ENCODE measurements at regions not wholly inside any gene's neighbourhood (a gene's known extent, or its start where the extent isn't known, plus 50 kb on each side); places are given as distances from the start of the nearest gene placed in this dataset.

GRCh38 chr11:134645576-134645975 is 233.5 kb upstream of the B3GAT1 start:
- DNase-seq (ENCODE audit: low spot score) = no peak

DNA sequence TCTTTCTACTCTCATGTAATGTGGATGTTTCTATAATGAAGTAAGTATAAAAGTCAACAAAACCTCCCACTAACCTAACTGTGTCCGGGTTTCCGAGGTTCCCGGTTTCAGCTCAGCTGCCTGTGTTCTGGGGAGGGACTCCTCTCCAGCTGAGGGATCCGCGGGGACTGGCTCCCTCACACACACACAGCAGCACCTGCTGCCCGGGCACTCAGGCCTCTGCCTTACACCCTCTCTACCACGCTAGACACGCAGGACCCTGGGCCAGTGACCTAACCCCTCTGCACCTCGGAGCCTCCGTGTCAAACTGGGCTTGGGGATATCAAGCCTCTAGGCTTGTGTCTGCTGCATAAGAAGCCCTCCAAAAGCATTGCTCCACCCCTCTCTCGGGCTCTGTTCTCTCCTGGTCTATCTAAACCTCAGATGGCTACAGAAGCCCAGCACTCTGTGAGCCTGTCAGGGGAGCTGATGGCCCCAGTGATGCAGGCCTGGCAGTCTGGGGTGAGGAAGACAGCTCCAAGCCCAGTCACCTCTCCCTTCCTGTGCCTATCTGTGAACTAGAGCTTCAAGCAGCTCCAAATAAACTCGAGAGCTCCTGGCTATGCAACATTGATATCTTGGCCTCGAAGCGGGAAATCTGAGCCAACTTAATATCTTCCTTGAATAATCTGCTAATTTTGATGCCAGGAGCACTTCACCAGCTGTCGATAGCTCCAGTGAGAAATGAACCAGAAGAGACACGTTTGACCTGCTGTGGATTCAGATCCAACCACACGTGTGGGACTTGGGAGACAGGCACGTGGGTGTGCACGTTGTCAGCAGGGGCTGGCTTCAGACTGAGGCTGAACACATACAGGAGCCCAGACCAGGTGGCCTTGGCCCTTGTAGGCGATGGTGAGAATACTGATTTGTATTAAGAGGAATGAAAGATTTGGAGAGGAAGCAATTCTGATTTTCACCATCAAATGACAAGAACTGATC is 232.7 kb upstream of the B3GAT1 start:
- DNase-seq (ENCODE audit: low spot score) = no peak

DNA sequence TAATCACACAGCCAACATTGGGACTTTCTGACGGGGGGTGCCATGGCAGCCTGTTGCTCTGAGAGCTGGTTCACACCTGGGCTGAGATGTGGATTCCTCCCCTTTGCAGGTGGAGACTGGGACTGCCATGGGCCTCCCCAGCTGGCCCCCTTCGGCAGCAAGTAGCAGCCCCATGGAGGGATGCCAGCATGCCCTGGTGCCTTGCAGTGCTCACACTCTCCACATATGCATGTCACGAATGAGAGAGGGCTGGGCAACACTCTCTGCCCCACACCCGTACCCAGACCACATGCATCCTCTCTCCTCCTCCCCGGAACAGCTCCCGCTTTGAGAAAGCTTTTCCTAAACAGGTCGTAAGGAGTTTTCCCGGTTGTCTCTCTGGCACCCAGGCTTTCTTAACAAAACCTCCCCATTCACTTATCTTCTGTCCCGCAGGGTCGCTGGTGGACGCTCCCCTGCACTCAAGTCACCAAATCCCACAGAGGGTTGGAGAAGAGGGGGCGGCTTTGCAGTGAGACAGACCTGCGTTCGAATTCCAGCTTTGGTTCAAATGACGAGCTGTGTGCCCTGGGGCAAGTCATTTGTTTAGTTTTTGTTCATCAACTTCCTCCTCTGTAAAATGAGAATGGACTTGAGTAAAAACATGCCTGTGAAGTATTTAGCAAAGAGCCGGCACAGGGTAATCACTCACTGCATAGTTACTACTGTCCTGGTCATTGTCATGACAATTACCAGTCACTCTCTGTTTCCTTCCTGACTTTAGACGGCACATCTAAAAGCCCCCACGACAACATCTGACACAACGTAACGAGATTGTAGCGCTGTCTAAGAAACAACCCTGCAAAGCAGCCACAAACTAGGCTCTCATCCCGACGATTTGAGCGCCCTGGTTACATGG is 231.3 kb upstream of the B3GAT1 start:
- no peak for DNase-seq (ENCODE audit: low spot score)

DNA sequence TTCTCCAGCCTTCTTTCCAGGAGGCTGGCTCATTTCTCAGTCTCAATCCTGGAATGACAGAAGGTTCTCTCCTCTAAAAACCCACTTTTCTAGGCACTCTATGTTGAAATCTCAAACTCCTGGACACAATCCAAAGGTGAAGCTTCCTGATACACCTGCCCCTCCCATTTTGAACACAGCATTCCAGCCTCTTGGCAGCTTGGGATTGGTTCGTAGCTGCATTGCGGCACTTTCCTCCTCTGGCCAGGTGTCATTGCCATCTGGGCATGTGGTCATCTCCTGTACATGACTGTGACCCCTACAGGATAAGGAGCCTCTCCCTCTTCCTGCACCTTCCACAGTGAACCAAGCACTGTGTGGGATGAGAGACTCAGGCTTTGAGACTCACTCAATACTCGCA is 230.2 kb upstream of the B3GAT1 start:
- no peak for DNase-seq (ENCODE audit: low spot score)

GRCh38 chr11:134640971-134641968 is 229.2 kb upstream of the B3GAT1 start:
- no peak for DNase-seq (ENCODE audit: low spot score)

DNA sequence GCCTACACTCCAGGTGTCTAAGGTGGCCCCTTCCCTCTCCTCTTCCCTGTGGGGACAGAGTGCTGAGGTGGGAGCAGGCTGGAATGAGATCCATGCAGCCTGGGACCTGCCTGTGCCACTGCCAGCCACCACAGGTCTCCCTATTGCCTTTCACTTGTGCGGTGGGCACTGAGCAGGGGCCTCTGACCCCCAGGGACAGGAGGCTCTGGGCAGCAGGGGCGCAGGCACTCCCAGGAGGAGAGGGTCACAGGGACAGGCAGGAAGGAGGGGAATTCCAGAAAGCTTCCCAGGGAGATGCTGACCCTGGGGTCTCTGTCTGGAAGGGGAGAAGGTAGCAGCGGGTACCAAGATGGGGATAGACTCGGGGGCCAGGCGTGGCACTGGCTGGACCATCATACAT is 228.5 kb upstream of the B3GAT1 start:
- no peak for DNase-seq (ENCODE audit: low spot score)

GRCh38 chr11:134639586-134640330 is 227.7 kb upstream of the B3GAT1 start:
- DNase-seq (ENCODE audit: low spot score) = no peak

DNA sequence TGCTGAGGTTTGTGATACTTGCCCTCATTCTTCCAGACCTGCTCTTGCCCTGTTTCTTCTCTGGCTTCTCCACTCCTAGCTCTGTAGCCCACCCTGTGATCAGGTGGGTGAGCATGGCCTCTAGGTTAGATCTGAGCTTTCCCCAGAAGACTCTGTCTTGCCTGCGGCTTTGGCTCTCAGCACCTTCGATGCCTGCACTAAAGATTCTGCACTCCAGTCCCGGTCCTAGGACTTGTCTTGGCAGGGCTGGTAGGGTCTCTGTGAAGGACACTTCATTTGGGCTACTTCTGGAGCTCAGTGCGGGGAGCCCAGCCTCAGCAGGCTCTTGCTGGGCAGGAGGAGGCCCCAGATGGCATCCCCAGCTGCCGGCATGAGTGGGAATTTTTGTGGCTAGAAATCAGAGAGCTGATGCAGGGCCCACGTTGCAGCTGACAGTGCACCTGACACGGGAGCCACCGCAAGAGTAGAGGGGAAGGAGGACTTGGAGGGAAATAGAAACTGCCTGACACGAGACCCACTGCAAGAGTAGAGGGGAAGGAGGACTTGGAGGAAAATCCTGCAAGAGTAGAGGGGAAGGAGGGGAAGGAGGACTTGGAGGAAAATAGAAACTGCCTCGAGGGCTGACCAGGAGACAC is 226.9 kb upstream of the B3GAT1 start:
- no peak for DNase-seq (ENCODE audit: low spot score)

DNA sequence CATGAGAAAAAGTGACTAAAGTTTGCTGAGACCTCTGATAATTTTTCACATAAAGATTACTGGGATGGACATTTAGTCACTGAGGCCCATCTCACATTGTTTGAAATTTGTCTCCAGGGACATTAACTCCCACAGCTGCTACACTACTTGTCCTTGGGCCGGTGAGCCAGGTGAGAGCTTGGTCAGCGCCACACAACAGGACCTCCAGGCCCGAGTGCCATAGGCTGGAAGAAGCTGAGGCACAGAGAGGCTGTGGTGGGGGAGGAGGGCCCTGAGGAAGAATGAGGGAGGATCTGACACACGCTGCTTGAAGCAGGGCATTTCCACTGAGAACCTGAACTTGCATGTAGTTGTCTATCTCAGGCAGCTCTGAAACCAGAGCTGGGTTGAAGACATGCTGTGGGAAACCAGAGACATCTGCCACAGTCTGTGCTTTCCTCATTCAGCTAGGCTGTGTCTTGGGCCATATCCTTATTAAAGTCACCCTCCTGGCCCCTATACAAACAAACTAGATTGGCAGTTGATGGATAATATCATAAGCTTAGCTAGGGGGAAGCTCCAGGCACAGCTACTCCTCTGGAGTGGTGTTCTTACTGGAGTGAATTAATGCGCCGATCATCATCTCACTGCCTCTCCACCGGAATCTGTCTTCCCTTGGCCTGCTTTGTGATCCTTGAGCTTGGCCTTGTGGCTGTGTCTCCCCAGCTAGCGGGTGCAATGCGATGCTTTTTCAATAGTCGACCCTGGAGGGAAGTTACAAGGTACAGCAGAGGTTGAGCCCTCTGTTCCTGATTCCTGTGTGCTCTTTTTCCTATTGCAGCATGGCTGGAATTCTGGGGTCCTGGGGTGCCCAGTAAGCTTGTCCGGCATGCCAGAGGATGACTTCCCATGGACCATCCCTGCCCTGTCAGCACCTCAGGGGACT is 225.3 kb upstream of the B3GAT1 start:
- DNase-seq (ENCODE audit: low spot score) = no peak

DNA sequence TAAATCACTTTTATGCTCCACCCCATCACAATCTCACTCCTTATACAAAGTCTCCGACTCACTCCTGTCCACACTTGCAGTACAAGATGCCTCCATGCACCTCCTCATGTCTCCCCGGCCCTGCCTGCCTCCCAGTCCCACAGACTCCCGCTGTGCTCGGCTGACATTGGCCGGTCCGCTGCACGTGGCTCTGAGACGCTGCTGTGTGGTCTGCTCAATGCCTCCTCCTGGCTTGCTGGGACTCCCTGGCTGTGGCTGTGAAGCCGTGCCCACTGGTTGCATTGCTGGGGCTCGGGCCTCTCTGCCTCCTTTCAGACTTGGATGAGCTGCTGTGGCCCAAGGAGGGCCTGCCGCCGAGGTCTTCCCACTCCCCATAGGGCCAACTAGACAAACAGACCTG is 224.0 kb upstream of the B3GAT1 start:
- DNase-seq (ENCODE audit: low spot score) = no peak

DNA sequence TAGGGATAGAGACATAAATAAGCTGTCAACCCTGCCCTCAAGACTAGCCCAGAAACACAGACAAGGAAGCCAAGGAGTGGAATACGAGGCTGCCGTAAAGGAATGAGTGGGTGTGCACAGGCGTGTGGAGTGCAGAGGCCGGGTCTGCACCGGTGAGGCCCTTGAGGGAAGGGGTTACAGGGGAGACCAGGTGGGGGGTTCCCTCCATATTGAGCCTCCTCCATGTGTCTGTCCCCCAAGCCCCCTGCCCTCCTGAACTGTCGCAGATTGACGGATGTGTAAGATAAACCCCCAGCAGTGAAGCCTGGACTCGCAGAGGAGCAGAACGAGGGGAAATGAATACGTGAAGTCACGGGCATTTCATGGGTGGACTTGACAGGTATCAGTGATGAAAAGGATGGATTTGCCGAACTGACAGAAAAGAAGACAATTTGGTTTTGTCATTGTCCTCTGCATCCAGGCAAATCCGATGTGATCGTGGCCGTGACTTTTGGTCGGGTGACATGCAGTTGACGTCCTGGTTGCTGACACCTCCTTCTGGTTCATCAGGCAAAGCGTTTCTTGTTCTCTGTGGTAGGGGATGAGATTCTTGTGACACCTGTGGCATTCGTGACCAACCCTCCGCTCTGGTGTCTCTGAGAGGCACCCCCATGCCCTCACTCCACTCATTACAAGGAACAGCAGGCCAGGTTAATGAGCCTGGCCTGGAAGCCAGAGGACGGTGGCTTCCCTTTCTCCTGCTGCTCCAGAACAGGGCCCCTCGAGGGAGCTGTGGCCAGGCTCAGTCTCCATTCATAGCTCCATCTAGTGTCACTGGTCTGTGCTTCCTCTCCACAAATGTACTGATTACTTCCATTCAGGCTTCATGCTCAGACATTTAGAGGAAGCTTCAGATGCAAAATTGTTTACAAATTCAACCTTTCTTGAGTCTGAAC is 223.1 kb upstream of the B3GAT1 start:
- peak; percentile 47 for DNase-seq (ENCODE audit: low spot score)

- no peak for DNase-seq (ENCODE audit: low spot score)
These were observed 221.2 kb upstream of the B3GAT1 start for GRCh38 chr11:134633276-134633675.

DNA sequence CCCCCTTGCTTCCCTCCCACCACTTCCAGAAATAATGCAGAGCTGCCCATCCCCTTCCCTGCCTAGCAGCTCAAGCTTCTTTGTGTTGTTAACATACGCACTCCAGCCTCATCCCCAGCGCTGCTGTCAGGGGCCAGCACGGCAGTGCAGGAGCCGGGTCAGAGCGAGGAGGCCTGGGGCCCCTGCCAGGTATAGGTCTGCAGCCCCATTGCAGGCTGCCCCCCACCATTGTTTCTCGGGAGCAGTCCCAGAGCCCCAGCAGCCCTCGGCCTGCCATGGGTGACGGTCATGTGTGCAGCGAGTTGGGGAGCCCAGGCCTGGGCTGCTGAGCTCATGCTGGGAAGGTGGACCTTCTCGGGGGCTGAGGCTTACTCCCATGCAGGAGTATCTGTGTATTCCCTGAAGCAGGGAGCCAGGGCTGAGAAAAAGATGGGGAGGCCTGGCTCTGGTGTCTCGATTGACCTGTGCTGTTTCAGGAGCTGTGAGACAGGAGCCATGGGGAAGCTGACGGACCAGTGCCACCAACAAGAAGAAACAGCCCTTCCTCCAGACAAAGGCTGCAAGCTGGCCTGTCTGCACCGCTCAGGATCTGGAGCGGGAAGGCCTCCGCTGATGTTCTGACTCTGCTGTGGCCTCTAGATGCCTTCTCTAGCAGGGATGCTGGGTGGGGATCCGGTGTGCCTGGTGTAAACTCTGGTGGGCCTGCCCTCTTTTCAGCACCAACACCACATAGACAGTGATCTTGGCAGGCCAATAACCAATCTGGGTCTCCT is 220.5 kb upstream of the B3GAT1 start:
- no peak for DNase-seq (ENCODE audit: low spot score)

DNA sequence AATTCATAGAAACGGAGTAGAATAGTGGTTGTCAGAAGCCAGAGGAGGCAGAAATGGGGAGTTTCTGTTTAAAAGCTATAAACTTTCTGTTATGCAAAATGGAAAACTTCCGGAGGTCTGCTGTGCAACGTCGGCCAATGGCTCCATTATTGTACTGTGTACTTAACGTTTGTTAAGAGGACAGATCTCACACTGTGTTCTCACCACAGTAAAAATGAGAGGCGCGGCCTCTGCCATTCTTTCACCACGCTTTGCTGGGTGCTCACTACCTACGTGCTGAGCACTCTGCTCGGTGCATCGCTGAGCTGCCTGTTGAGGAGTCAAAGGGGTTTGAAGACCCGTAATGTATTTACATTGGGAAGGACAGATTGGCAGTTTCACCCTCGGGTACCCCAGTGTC is 218.8 kb upstream of the B3GAT1 start:
- DNase-seq (ENCODE audit: low spot score) = no peak

DNA sequence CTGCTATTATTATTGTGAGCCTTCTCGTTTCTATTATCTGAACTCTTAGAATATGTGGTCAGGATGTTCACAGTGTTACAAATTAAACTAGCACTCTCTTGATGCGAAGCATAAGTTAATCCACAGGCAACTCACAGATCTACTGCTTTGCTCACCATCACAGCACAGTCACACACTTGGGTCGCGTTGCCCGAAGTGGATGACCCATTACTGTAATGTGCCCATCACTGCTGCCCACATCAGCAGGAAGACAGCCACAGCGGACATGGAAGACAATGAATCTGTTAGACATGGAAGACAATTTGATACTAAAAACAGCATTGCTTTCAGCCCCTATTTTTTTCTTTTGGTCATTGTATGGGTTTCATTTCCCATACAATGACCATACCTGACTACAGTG is 216.4 kb upstream of the B3GAT1 start:
- DNase-seq (ENCODE audit: low spot score) = no peak

- DNase-seq (ENCODE audit: low spot score) = no peak
These were observed 214.0 kb upstream of the B3GAT1 start for GRCh38 chr11:134626032-134626431.

DNA sequence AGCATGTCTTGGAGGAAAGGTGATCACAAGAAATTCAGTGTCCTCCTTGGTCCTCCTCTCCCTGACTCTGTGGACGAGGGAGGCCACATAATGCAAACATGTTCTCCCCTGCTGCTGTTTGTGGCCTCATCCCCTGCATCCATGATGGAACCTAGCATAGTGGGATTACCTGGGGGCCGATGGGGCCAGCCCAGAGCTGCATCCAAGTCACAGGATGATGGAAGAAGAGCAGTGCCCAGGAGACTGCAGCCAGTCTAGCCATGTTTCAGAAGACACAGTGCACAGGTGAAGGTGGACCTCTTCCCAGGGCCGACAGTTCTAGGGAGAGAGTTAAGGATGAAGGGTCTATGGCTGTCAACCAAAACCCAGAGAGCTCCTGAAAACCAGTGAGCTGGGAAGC is 213.6 kb upstream of the B3GAT1 start:
- DNase-seq (ENCODE audit: low spot score) = no peak

Measured in globus pallidus (tissue), 1 donor.